ENCODE measurements at regions not wholly inside any gene's neighbourhood (a gene's known extent, or its start where the extent isn't known, plus 50 kb on each side); places are given as distances from the start of the nearest gene placed in this dataset.

DNA sequence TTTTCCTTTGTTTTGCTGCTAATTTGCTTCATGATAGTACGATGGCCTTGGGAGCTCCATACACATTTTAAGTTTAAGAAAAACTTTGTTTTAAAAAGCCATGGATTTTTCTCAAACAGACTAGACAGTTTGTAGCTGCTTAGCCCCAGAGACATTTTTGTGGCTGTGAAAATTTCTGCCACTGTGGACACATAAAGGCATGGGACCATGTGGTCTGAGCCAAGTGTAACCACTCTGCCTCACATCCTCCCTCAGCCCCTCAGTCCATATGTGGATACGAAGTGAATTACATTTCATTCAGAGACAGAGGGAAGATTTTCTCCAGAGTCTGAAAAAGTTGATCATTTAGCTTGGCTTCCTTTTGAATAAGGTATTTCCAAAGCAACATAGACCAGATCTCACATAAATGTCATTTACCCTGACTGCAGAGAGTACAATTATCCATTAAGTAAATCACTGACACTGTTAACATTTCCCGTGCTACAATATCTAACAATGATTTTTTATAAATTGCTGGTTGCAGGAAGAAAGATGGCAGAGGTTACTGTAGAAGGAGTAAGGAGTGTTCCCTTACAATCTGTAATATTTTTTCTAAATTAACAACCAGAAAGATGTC lies 87.4 kb downstream of the GJA1 start:
- H3K4me1 Mint-ChIP-seq: peaks cover 24 to 27% of the 10 kb centered on the region in 2 experiments
- no peaks in the 10 kb centered on the region for H3K9me3 Mint-ChIP-seq
- H2BK120ac ChIP-seq (ENCODE audit: low read depth, low read length, poor library complexity, severe bottlenecking): no peak overlapping the region
- H3K27ac Mint-ChIP-seq: no peak overlapping the region
- H4K91ac ChIP-seq (ENCODE audit: insufficient read length, low read depth, low read length): no peak overlapping the region
- no peak overlapping the region for H4K8ac ChIP-seq (replicated peaks; ENCODE audit: insufficient read length, low read depth, low read length)
- WGBS (ENCODE audit: extremely low coverage, insufficient read length, low lambda C conversion rate): no CpG with 5 or more reads among the region's 3 CpGs
- H3K4me1 ChIP-seq (ENCODE audit: insufficient read depth, low read length): peaks cover 7% of the 10 kb centered on the region; the same call in 1 of the 2 replicates
- H3K23ac ChIP-seq (ENCODE audit: insufficient read length, low read depth, low read length): no peak overlapping the region
- H3K27ac ChIP-seq (ENCODE audit: insufficient read length, low read depth, low read length): no peak overlapping the region
- H3K27me3 ChIP-seq (ENCODE audit: insufficient read depth, low read length): no peaks in the 10 kb centered on the region; the same call in 1 of the 2 replicates
- no peaks in the 10 kb centered on the region for H3K79me2 ChIP-seq (ENCODE audit: insufficient read depth, low read length)
- H3K4me2 ChIP-seq (ENCODE audit: insufficient read depth, insufficient read length, low read length): no peak overlapping the region
- no peak for DNase-seq
- H3K4ac ChIP-seq (ENCODE audit: low read depth, low read length): no peak overlapping the region
- no peak overlapping the region for H2BK12ac ChIP-seq (ENCODE audit: insufficient read length, low read depth, low read length)
- H3K79me1 ChIP-seq (ENCODE audit: insufficient read depth, low read depth, low read length, poor library complexity, severe bottlenecking): no peaks in the 10 kb centered on the region
- H3K9me3 ChIP-seq (ENCODE audit: control insufficient read depth, low read depth, low read length): no peaks in the 10 kb centered on the region
- H3K27me3 Mint-ChIP-seq (ENCODE audit: low read depth): no peaks in the 10 kb centered on the region
- no peak overlapping the region for H4K5ac ChIP-seq (ENCODE audit: insufficient read length, low read depth, low read length)
- H3T11ph ChIP-seq (ENCODE audit: low read length): no peak overlapping the region
- H2AFZ ChIP-seq (ENCODE audit: low read length): no peak overlapping the region
- H2BK5ac ChIP-seq (ENCODE audit: insufficient read length, low read length): no peak overlapping the region
- no peaks in the 10 kb centered on the region for H3K23me2 ChIP-seq (ENCODE audit: insufficient read length, low read depth, low read length, poor library complexity, severe bottlenecking)
- no peak overlapping the region for H2BK20ac ChIP-seq (ENCODE audit: low read depth, low read length, poor library complexity, severe bottlenecking)
- no peak overlapping the region for H2AK5ac ChIP-seq (ENCODE audit: insufficient read length, low read length)
- H3K36me3 Mint-ChIP-seq (ENCODE audit: insufficient read depth in 1 of 3, low read depth in 3 of 3): no peaks in the 10 kb centered on the region
- no peak overlapping the region for H3K18ac ChIP-seq (ENCODE audit: insufficient read length, low read depth, low read length)
- no peak overlapping the region for H3K14ac ChIP-seq (ENCODE audit: insufficient read depth, low read length)
- no peak overlapping the region for H3K56ac ChIP-seq (ENCODE audit: insufficient read length, low read depth, low read length)
- no peak overlapping the region for H3K9ac ChIP-seq (ENCODE audit: extremely low read depth, insufficient read length, low read length)
- H4K20me1 ChIP-seq (ENCODE audit: control insufficient read depth, insufficient read depth, insufficient read length): no peaks in the 10 kb centered on the region
- no peak overlapping the region for H2BK15ac ChIP-seq (ENCODE audit: low read depth, low read length)
- H3K4me3 Mint-ChIP-seq: no peak overlapping the region
- TF ChIP-seq, protein P1, sequence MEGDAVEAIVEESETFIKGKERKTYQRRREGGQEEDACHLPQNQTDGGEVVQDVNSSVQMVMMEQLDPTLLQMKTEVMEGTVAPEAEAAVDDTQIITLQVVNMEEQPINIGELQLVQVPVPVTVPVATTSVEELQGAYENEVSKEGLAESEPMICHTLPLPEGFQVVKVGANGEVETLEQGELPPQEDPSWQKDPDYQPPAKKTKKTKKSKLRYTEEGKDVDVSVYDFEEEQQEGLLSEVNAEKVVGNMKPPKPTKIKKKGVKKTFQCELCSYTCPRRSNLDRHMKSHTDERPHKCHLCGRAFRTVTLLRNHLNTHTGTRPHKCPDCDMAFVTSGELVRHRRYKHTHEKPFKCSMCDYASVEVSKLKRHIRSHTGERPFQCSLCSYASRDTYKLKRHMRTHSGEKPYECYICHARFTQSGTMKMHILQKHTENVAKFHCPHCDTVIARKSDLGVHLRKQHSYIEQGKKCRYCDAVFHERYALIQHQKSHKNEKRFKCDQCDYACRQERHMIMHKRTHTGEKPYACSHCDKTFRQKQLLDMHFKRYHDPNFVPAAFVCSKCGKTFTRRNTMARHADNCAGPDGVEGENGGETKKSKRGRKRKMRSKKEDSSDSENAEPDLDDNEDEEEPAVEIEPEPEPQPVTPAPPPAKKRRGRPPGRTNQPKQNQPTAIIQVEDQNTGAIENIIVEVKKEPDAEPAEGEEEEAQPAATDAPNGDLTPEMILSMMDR (conservative IDR thresholded peaks at IDR 0.05): no peak

Measured in H9 (cell line).